ENCODE measurements at regions not wholly inside any gene's neighbourhood (a gene's known extent, or its start where the extent isn't known, plus 50 kb on each side); places are given as distances from the start of the nearest gene placed in this dataset.

DNA sequence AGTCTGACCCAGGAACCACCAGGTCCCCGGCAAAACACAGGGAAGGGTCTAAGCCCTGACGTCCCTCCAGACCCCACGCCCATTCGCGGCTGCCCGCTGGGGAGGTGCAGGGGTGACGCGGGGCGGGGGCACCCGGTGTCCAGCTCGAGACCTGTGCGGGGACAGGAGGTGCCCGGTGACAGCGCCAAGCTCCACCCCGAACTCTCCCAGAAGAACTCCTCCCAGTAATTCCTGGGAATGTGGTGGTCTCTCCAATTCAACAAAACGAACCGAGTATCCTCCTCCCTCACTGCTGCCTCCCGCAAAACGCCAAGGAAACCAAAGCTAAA, 164.1 kb upstream of the PDE10A start:
- peaks cover 5% of the 10 kb centered on the region for H3K4me1 Mint-ChIP-seq (ENCODE audit: low read depth, unreplicated experiment)

DNA sequence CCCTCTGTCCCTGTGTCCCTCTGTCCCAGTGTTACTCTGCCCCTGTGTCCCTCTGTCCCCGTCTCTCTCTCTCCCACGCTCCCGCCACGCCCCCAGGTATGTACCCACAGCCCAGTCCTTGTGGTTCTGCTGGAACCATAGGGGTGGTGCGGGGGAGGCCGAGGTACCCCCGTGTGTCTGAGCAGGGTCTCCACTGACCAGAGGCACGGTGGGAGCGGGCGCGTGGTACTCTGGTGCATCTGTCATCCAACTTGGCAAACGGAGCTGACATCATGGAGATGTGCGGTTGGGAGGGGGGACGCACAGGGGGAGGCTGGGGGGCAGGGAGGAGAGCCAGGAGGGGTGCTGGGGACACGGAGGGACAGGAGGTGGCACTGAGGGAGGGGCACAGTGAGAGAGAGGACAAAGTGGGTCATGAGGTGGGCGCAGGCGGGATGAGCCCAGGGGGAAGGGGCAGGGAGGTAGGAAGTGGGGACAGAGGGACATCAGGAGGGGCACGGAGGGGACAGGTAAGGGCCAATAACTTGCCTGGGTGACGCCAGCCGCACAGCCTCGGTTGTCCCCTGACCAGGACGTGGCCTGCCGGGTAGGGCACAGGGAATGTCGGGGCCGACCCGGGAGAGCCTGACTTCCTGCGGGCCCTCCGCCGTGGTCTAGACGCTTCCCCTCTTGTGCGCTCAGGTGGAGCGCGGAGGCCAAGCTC, 163.6 kb upstream of the PDE10A start:
- Histone ChIP-seq H3K4me2 (ENCODE audit: low read length) (no peak overlapping the region), H3K9me3 (ENCODE audit: insufficient read depth, low read depth, low read length) (no peaks in the 10 kb centered on the region), H3K4me3 (ENCODE audit: insufficient read depth, low read depth, low read length) (no peak overlapping the region), H3K9ac (ENCODE audit: low read length) (no peak overlapping the region), H3K4me1 (ENCODE audit: insufficient read depth, low read length) (no peaks in the 10 kb centered on the region), H3K27ac (ENCODE audit: low read depth, low read length) (no peak overlapping the region), H2AFZ (ENCODE audit: low read depth, low read length) (no peak overlapping the region), H3K27me3 (ENCODE audit: insufficient read depth, low read length) (no peaks in the 10 kb centered on the region), H3K79me2 (ENCODE audit: insufficient read depth, low read length) (no peaks in the 10 kb centered on the region), H4K20me1 (ENCODE audit: insufficient read depth, low read length) (no peaks in the 10 kb centered on the region), H3K36me3 (ENCODE audit: insufficient read depth, low read length) (no peaks in the 10 kb centered on the region)
- H3K4me1 Mint-ChIP-seq (ENCODE audit: low read depth, unreplicated experiment): peaks cover 8% of the 10 kb centered on the region
- DNase-seq (ENCODE audit: low read depth): no peak
- H3K27ac Mint-ChIP-seq (ENCODE audit: unreplicated experiment): no peak overlapping the region
- FAIRE-seq: no peak
- TF ChIP-seq EZH2 (IDR thresholded peaks at IDR 0.05; ENCODE audit: insufficient read depth, low read length): no peak
- TF ChIP-seq, protein P1, sequence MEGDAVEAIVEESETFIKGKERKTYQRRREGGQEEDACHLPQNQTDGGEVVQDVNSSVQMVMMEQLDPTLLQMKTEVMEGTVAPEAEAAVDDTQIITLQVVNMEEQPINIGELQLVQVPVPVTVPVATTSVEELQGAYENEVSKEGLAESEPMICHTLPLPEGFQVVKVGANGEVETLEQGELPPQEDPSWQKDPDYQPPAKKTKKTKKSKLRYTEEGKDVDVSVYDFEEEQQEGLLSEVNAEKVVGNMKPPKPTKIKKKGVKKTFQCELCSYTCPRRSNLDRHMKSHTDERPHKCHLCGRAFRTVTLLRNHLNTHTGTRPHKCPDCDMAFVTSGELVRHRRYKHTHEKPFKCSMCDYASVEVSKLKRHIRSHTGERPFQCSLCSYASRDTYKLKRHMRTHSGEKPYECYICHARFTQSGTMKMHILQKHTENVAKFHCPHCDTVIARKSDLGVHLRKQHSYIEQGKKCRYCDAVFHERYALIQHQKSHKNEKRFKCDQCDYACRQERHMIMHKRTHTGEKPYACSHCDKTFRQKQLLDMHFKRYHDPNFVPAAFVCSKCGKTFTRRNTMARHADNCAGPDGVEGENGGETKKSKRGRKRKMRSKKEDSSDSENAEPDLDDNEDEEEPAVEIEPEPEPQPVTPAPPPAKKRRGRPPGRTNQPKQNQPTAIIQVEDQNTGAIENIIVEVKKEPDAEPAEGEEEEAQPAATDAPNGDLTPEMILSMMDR (IDR thresholded peaks at IDR 0.05; ENCODE audit: insufficient read depth, low read depth, low read length): no peak
- H3K36me3 Mint-ChIP-seq (ENCODE audit: low read depth, unreplicated experiment): no peaks in the 10 kb centered on the region
- no peak overlapping the region for H3K4me3 Mint-ChIP-seq (ENCODE audit: unreplicated experiment)
- H3K27me3 Mint-ChIP-seq (ENCODE audit: low read depth, unreplicated experiment): peaks cover 27% of the 10 kb centered on the region
- H3K9me3 Mint-ChIP-seq (ENCODE audit: unreplicated experiment): peaks cover 1% of the 10 kb centered on the region

More for the DNA sequence above, 164.1 kb upstream of the PDE10A start:
- H4K20me1 ChIP-seq (ENCODE audit: insufficient read depth, low read length): no peaks in the 10 kb centered on the region
- FAIRE-seq (no peak), DNase-seq (ENCODE audit: low read depth) (no peak)
- no peaks in the 10 kb centered on the region for H3K36me3 Mint-ChIP-seq (ENCODE audit: low read depth, unreplicated experiment)
- H3K9me3 ChIP-seq (ENCODE audit: insufficient read depth, low read depth, low read length): no peaks in the 10 kb centered on the region
- H3K27me3 ChIP-seq (ENCODE audit: insufficient read depth, low read length): no peaks in the 10 kb centered on the region
- H3K27me3 Mint-ChIP-seq (ENCODE audit: low read depth, unreplicated experiment): peaks cover 27% of the 10 kb centered on the region
- H3K4me3 Mint-ChIP-seq (ENCODE audit: unreplicated experiment): no peak overlapping the region
- TF ChIP-seq, protein P1 (IDR thresholded peaks at IDR 0.05; ENCODE audit: insufficient read depth, low read depth, low read length): no peak
- no peak for TF ChIP-seq EZH2 (IDR thresholded peaks at IDR 0.05; ENCODE audit: insufficient read depth, low read length)
- no peak overlapping the region for H3K9ac ChIP-seq (ENCODE audit: low read length)
- no peaks in the 10 kb centered on the region for H3K4me1 ChIP-seq (ENCODE audit: insufficient read depth, low read length)
- no peak overlapping the region for H2AFZ ChIP-seq (ENCODE audit: low read depth, low read length)
- peaks cover 1% of the 10 kb centered on the region for H3K9me3 Mint-ChIP-seq (ENCODE audit: unreplicated experiment)
- H3K27ac Mint-ChIP-seq (ENCODE audit: unreplicated experiment): no peak overlapping the region
- no peak overlapping the region for H3K4me3 ChIP-seq (ENCODE audit: insufficient read depth, low read depth, low read length)
- no peaks in the 10 kb centered on the region for H3K79me2 ChIP-seq (ENCODE audit: insufficient read depth, low read length)
- no peaks in the 10 kb centered on the region for H3K36me3 ChIP-seq (ENCODE audit: insufficient read depth, low read length)
- H3K4me2 ChIP-seq (ENCODE audit: low read length): no peak overlapping the region
- no peak overlapping the region for H3K27ac ChIP-seq (ENCODE audit: low read depth, low read length)

DNA sequence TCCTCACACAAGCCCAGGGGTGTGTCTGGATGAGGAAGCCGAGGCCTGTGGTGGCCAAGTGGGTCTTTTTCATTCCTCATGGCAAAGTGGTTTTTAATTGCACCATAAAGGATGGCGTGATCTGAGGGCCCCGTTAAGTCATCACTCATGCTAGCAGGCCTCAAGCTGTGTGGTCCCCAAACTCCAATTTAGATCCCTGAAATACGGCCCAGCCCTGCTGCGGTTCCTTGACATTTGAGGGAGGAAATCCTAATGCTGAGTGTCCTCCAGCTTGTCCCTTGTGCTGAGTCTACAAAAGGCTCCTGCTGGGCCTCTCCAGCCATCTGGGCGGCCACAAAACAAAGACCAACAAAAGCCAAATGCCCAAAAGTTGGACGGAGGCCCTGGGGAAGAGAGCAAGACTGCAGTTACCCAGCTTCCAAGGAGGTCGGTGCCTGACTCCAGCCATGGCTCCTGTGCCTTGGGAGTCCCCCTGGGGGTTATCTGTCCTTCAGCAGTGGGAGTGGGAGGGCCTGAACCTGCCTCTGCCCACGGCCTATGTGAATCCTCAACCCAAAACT, 162.3 kb upstream of the PDE10A start:
- no peaks in the 10 kb centered on the region for H3K36me3 ChIP-seq (ENCODE audit: insufficient read depth, low read length)
- Mint-ChIP-seq H3K27me3 (ENCODE audit: low read depth, unreplicated experiment) (peaks cover 28% of the 10 kb centered on the region), H3K27ac (ENCODE audit: unreplicated experiment) (no peak overlapping the region), H3K4me1 (ENCODE audit: low read depth, unreplicated experiment) (peaks cover 10% of the 10 kb centered on the region), H3K4me3 (ENCODE audit: unreplicated experiment) (peak overlapping the region; percentile 20), H3K9me3 (ENCODE audit: unreplicated experiment) (peaks cover 1% of the 10 kb centered on the region), H3K36me3 (ENCODE audit: low read depth, unreplicated experiment) (no peaks in the 10 kb centered on the region)
- no peak for FAIRE-seq
- no peaks in the 10 kb centered on the region for H4K20me1 ChIP-seq (ENCODE audit: insufficient read depth, low read length)
- H2AFZ ChIP-seq (ENCODE audit: low read depth, low read length): no peak overlapping the region
- H3K79me2 ChIP-seq (ENCODE audit: insufficient read depth, low read length): no peaks in the 10 kb centered on the region
- H3K4me1 ChIP-seq (ENCODE audit: insufficient read depth, low read length): no peaks in the 10 kb centered on the region
- H3K27me3 ChIP-seq (ENCODE audit: insufficient read depth, low read length): peaks cover 2% of the 10 kb centered on the region
- H3K4me2 ChIP-seq (ENCODE audit: low read length): no peak overlapping the region
- H3K9me3 ChIP-seq (ENCODE audit: insufficient read depth, low read depth, low read length): no peaks in the 10 kb centered on the region
- no peak overlapping the region for H3K4me3 ChIP-seq (ENCODE audit: insufficient read depth, low read depth, low read length)
- no peak for DNase-seq (ENCODE audit: low read depth)
- no peak overlapping the region for H3K9ac ChIP-seq (ENCODE audit: low read length)
- H3K27ac ChIP-seq (ENCODE audit: low read depth, low read length): no peak overlapping the region
- TF ChIP-seq EZH2 (IDR thresholded peaks at IDR 0.05; ENCODE audit: insufficient read depth, low read length): no peak
- TF ChIP-seq, protein P1 (IDR thresholded peaks at IDR 0.05; ENCODE audit: insufficient read depth, low read depth, low read length): no peak
